ENCODE measurements at regions not wholly inside any gene's neighbourhood (a gene's known extent, or its start where the extent isn't known, plus 50 kb on each side); places are given as distances from the start of the nearest gene placed in this dataset.

DNA sequence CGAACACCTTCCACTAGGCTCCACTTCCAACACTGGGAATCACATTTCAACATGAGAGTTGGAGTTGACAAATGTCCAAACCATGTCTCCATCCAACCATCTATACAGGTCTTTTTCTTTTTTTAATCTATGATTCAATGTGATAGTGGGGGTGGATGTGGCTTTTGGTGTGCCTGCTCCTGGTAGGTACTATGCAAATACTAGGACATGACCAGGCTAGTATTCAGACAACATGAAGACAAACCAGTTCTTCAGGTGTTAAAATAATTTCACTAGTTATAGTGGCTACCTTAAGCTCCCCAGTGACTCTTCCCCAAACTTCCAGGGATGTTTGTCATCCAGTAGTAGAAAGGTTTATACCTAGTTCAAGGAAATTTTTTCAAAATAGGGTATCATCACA lies 387.5 kb downstream of the CDH2 start:
- no peak overlapping the region for H3K9ac ChIP-seq (ENCODE audit: low read length)
- H3K4me3 ChIP-seq (ENCODE audit: low read depth, low read length), result no peak overlapping the region
- no peaks in the 10 kb centered on the region for H3K36me3 ChIP-seq (ENCODE audit: control insufficient read depth, insufficient read depth, low read length)

DNA sequence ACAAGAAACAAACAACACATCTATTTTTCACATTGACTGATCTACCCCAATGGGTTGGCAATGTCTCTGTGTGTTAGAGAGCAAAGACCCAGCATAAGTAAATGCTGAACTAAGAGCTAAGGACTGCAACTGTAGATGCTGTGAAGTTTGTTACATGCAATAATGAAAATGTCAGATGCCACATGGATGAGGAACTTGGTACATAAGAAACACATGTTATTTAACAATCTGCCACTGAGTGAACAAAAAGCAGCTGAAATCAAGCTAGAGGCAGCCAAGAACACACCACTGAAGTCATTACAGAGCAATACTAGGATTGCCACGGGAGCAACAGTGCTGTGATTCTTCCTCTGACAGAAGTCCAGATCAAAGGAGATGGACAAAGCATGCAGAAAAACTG lies 389.4 kb downstream of the CDH2 start:
- Histone ChIP-seq H3K9ac (ENCODE audit: low read length) (no peak overlapping the region), H3K4me3 (ENCODE audit: low read depth, low read length) (no peak overlapping the region), H3K27ac (ENCODE audit: low read depth, low read length) (no peak overlapping the region), H3K9me3 (ENCODE audit: control insufficient read depth, insufficient read depth, low read depth, low read length) (no peaks in the 10 kb centered on the region), H3K4me1 (ENCODE audit: control insufficient read depth, insufficient read depth, low read length) (peaks cover 2% of the 10 kb centered on the region; the same call in 1 of the 2 replicates), H3K27me3 (ENCODE audit: control insufficient read depth, insufficient read depth, low read length) (no peaks in the 10 kb centered on the region), H3K36me3 (ENCODE audit: control insufficient read depth, insufficient read depth, low read length) (no peaks in the 10 kb centered on the region)

More for the DNA sequence above, 387.5 kb downstream of the CDH2 start:
- Histone ChIP-seq H3K27ac (ENCODE audit: low read depth, low read length) (no peak overlapping the region), H3K9me3 (ENCODE audit: control insufficient read depth, insufficient read depth, low read depth, low read length) (no peaks in the 10 kb centered on the region), H3K27me3 (ENCODE audit: control insufficient read depth, insufficient read depth, low read length) (no peaks in the 10 kb centered on the region), H3K4me1 (ENCODE audit: control insufficient read depth, insufficient read depth, low read length) (peaks cover 2% of the 10 kb centered on the region; the same call in 1 of the 2 replicates)

DNA sequence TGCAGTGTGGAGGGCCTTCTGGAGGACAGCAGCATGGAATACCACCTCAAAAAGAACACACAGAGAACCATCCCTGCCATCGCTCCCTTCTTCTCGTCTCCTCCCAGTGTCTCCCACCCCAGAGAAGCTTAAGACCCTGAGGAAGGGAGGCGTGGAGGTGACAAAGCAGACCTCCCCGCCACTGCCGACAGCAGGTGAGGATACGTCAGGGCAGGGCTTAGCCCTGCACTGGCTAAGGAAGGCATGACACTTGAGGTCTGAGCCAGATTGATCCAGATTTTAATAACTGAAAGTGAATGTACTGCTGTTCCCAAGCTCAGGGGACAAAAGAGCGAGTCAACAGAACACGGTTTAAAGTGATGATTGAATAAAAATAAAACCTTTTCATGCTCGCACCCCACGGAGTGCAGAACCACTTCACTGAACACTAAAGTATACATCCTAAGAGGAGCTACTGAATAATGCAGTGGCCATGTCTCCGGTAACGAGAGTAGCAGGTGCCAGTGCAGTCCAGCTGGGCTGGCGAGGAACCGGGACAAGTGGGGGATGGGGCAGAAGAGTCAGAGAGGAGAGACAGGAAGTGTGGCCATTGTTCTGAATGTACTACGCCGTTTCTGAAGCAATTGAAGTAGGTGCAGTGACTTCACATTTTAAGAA lies 391.0 kb downstream of the CDH2 start:
- Histone ChIP-seq H3K36me3 (ENCODE audit: control insufficient read depth, insufficient read depth, low read length) (no peaks in the 10 kb centered on the region), H3K27me3 (ENCODE audit: control insufficient read depth, insufficient read depth, low read length) (no peaks in the 10 kb centered on the region), H3K9me3 (ENCODE audit: control insufficient read depth, insufficient read depth, low read depth, low read length) (no peaks in the 10 kb centered on the region), H3K27ac (ENCODE audit: low read depth, low read length) (no peak overlapping the region), H3K4me3 (ENCODE audit: low read depth, low read length) (no peak overlapping the region), H3K9ac (ENCODE audit: low read length) (no peak overlapping the region), H3K4me1 (ENCODE audit: control insufficient read depth, insufficient read depth, low read length) (peaks cover 2% of the 10 kb centered on the region; the same call in 1 of the 2 replicates)

GRCh38 chr18:27780061-27780745 lies 396.7 kb downstream of the CDH2 start:
- H3K27ac ChIP-seq (ENCODE audit: low read depth, low read length), result no peak overlapping the region
- peaks cover 14% of the 10 kb centered on the region; the same call in 1 of the 2 replicates for H3K27me3 ChIP-seq (ENCODE audit: control insufficient read depth, insufficient read depth, low read length)
- no peak overlapping the region for H3K9ac ChIP-seq (ENCODE audit: low read length)
- no peak overlapping the region for H3K4me3 ChIP-seq (ENCODE audit: low read depth, low read length)
- H3K4me1 ChIP-seq (ENCODE audit: control insufficient read depth, insufficient read depth, low read length), result peaks cover 15% of the 10 kb centered on the region
- H3K36me3 ChIP-seq (ENCODE audit: control insufficient read depth, insufficient read depth, low read length), result no peaks in the 10 kb centered on the region
- H3K9me3 ChIP-seq (ENCODE audit: control insufficient read depth, insufficient read depth, low read depth, low read length), result no peaks in the 10 kb centered on the region

GRCh38 chr18:27778925-27779324 lies 398.0 kb downstream of the CDH2 start:
- H3K9me3 ChIP-seq (ENCODE audit: control insufficient read depth, insufficient read depth, low read depth, low read length), result no peaks in the 10 kb centered on the region
- peaks cover 15% of the 10 kb centered on the region for H3K4me1 ChIP-seq (ENCODE audit: control insufficient read depth, insufficient read depth, low read length)
- H3K27ac ChIP-seq (ENCODE audit: low read depth, low read length), result no peak overlapping the region
- H3K4me3 ChIP-seq (ENCODE audit: low read depth, low read length), result no peak overlapping the region
- no peaks in the 10 kb centered on the region for H3K36me3 ChIP-seq (ENCODE audit: control insufficient read depth, insufficient read depth, low read length)
- peaks cover 14% of the 10 kb centered on the region; the same call in 1 of the 2 replicates for H3K27me3 ChIP-seq (ENCODE audit: control insufficient read depth, insufficient read depth, low read length)
- H3K9ac ChIP-seq (ENCODE audit: low read length), result no peak overlapping the region

GRCh38 chr18:27778441-27778840 lies 398.5 kb downstream of the CDH2 start:
- Histone ChIP-seq H3K9me3 (ENCODE audit: control insufficient read depth, insufficient read depth, low read depth, low read length) (no peaks in the 10 kb centered on the region), H3K9ac (ENCODE audit: low read length) (no peak overlapping the region), H3K27me3 (ENCODE audit: control insufficient read depth, insufficient read depth, low read length) (peaks cover 14% of the 10 kb centered on the region; the same call in 1 of the 2 replicates)

DNA sequence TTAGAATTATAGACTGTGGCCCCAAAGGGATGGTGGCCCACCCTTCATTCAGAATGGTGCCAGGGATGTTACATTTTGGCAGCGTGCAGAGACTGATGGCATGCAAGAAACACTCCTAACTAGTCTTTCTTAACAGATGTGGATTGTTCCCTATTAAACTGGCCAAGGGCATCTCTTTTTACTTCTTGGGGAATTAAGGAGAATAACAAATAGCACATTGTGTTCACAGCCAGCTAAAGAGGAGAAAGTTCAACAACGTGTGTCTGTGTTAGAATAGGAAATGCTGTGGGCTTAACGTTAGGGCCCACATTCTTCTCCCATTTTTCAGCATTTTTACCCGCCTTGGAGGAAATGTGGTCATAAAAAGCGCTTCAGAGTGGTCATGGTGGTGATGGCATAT lies 404.8 kb downstream of the CDH2 start:
- no peaks in the 10 kb centered on the region for H3K4me1 ChIP-seq (ENCODE audit: control insufficient read depth, insufficient read depth, low read length)
- H3K27ac ChIP-seq (ENCODE audit: low read depth, low read length), result no peak overlapping the region
- H3K4me3 ChIP-seq (ENCODE audit: low read depth, low read length), result no peak overlapping the region
- no peaks in the 10 kb centered on the region for H3K9me3 ChIP-seq (ENCODE audit: control insufficient read depth, insufficient read depth, low read depth, low read length)
- H3K27me3 ChIP-seq (ENCODE audit: control insufficient read depth, insufficient read depth, low read length), result peaks cover 1% of the 10 kb centered on the region; the same call in 1 of the 2 replicates
- H3K36me3 ChIP-seq (ENCODE audit: control insufficient read depth, insufficient read depth, low read length), result no peaks in the 10 kb centered on the region
- no peak overlapping the region for H3K9ac ChIP-seq (ENCODE audit: low read length)

More at GRCh38 chr18:27778441-27778840, 398.5 kb downstream of the CDH2 start:
- Histone ChIP-seq H3K27ac (ENCODE audit: low read depth, low read length) (no peak overlapping the region), H3K4me3 (ENCODE audit: low read depth, low read length) (no peak overlapping the region), H3K4me1 (ENCODE audit: control insufficient read depth, insufficient read depth, low read length) (peaks cover 15% of the 10 kb centered on the region), H3K36me3 (ENCODE audit: control insufficient read depth, insufficient read depth, low read length) (no peaks in the 10 kb centered on the region)

DNA sequence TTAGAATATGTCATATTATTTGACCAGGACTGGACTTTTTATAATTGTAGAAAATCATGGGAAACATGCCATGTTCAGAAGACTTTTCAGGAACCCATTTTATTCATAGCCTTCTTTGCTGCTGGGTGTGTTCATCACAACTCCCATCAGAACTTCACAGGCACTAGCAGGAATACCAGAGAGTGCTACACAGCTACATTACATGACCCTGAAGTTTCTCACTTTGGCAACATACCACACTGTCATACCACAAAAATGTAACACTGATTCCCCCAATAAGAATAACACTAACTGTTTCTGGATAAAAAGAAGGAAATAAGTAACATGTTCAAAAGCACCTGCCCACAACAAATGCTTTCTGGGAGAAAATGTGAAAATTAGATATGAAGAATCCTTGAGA lies 405.4 kb downstream of the CDH2 start:
- Histone ChIP-seq H3K4me3 (ENCODE audit: low read depth, low read length) (no peak overlapping the region), H3K4me1 (ENCODE audit: control insufficient read depth, insufficient read depth, low read length) (no peaks in the 10 kb centered on the region), H3K9me3 (ENCODE audit: control insufficient read depth, insufficient read depth, low read depth, low read length) (no peaks in the 10 kb centered on the region), H3K27ac (ENCODE audit: low read depth, low read length) (no peak overlapping the region), H3K36me3 (ENCODE audit: control insufficient read depth, insufficient read depth, low read length) (no peaks in the 10 kb centered on the region), H3K9ac (ENCODE audit: low read length) (no peak overlapping the region), H3K27me3 (ENCODE audit: control insufficient read depth, insufficient read depth, low read length) (no peaks in the 10 kb centered on the region)

GRCh38 chr18:27769152-27769551 lies 407.8 kb downstream of the CDH2 start:
- H3K27me3 ChIP-seq (ENCODE audit: control insufficient read depth, insufficient read depth, low read length), result no peaks in the 10 kb centered on the region
- H3K4me3 ChIP-seq (ENCODE audit: low read depth, low read length), result no peak overlapping the region
- no peaks in the 10 kb centered on the region for H3K4me1 ChIP-seq (ENCODE audit: control insufficient read depth, insufficient read depth, low read length)
- H3K9ac ChIP-seq (ENCODE audit: low read length), result no peak overlapping the region
- no peaks in the 10 kb centered on the region for H3K36me3 ChIP-seq (ENCODE audit: control insufficient read depth, insufficient read depth, low read length)
- no peak overlapping the region for H3K27ac ChIP-seq (ENCODE audit: low read depth, low read length)
- H3K9me3 ChIP-seq (ENCODE audit: control insufficient read depth, insufficient read depth, low read depth, low read length), result no peaks in the 10 kb centered on the region

DNA sequence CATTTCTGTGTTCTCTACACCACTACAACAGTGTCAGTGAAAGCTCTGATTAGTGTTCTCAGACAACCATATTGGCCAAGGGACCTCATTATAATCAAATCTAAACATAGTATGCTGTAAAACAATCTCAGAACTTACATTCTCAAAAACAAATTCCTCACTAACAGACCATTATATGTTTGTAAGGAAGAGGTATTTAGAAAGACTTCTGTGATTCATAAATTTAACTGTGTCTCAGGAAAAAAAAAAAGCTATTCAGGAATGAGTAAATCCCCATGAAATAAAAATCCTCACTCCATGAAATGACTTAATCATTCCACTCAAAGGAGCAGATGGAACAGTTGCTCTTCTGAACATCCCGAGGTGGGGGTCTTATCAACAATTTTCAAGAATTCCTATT lies 413.0 kb downstream of the CDH2 start:
- no peak overlapping the region for H3K27ac ChIP-seq (ENCODE audit: low read depth, low read length)
- peaks cover 4% of the 10 kb centered on the region for H3K4me1 ChIP-seq (ENCODE audit: control insufficient read depth, insufficient read depth, low read length)
- H3K36me3 ChIP-seq (ENCODE audit: control insufficient read depth, insufficient read depth, low read length), result no peaks in the 10 kb centered on the region
- H3K4me3 ChIP-seq (ENCODE audit: low read depth, low read length), result no peak overlapping the region
- no peak overlapping the region for H3K9ac ChIP-seq (ENCODE audit: low read length)
- H3K27me3 ChIP-seq (ENCODE audit: control insufficient read depth, insufficient read depth, low read length), result no peaks in the 10 kb centered on the region
- no peaks in the 10 kb centered on the region for H3K9me3 ChIP-seq (ENCODE audit: control insufficient read depth, insufficient read depth, low read depth, low read length)

DNA sequence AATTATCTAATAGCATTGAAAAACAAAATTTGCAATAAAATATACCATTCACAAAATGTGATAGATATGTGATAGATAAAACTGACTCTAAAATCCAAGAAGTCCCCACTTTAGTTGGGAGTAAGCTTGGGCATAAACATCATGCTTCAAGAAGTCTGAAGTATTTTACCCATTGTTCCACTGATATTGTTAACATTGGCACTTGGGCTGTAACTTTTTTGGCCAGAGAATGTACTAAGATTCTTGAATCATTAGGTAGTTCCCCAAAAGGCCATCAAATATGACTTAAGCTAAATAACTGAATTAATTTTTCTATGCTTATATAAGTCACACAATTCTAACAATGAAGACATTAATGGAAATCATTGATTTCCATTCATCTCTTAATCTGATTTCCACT lies 413.6 kb downstream of the CDH2 start:
- Histone ChIP-seq H3K9ac (ENCODE audit: low read length) (no peak overlapping the region), H3K4me1 (ENCODE audit: control insufficient read depth, insufficient read depth, low read length) (peaks cover 7% of the 10 kb centered on the region), H3K27me3 (ENCODE audit: control insufficient read depth, insufficient read depth, low read length) (no peaks in the 10 kb centered on the region), H3K36me3 (ENCODE audit: control insufficient read depth, insufficient read depth, low read length) (no peaks in the 10 kb centered on the region), H3K9me3 (ENCODE audit: control insufficient read depth, insufficient read depth, low read depth, low read length) (no peaks in the 10 kb centered on the region), H3K4me3 (ENCODE audit: low read depth, low read length) (no peak overlapping the region), H3K27ac (ENCODE audit: low read depth, low read length) (no peak overlapping the region)

Measured in HUES6 (cell line).